T-helper 1 cell treated with Interleukin-12 subunit alpha and Interleukin-12 subunit beta and Interleukin-4 antibody, amounts not matched to agents 30 ng/mL and 1 ng/mL, for 36 hours (primary cell): ENCODE measurements at regions not wholly inside any gene's neighbourhood (a gene's known extent, or its start where the extent isn't known, plus 50 kb on each side); places are given as distances from the start of the nearest gene placed in this dataset.

ENCODE experiments used
- intact Hi-C: fragments of 100-400 bp; cut with micrococcal nuclease; formaldehyde crosslinking; loops from one replicate; pipeline ENCODE4 v1.15.1; 2024

- intact Hi-C loops: loop anchor here (1.0 to 5.0 kb wide), 10 partner anchors 55 to 914 kb away; partner anchors contain the start of genes EIF4G2, GALNT18 and ZBED5
Measured at GRCh38 chr11:10933455-10934292, 75.8 kb upstream of the ZBED5 start.

GRCh38 chr11:10932976-10933375, 75.1 kb upstream of the ZBED5 start:
- intact Hi-C loops: loop anchor here (1.0 to 5.0 kb wide), 10 partner anchors 55 to 914 kb away; partner anchors contain the start of genes EIF4G2, GALNT18 and ZBED5

- intact Hi-C loops: loop anchor here (2.0 to 5.0 kb wide), 4 partner anchors 73 to 915 kb away; partner anchors contain the start of genes GALNT18 and ZBED5
Measured at GRCh38 chr11:10931761-10932670, 74.2 kb upstream of the ZBED5 start.

- intact Hi-C loops: loop anchor here (5.0 kb wide), 3 partner anchors 336 to 916 kb away; partner anchors contain the start of gene GALNT18
Measured at GRCh38 chr11:10930972-10931760, 73.3 kb upstream of the ZBED5 start.

- intact Hi-C loops: loop anchor here (5.0 kb wide), 3 partner anchors 337 to 917 kb away; partner anchors contain the start of gene GALNT18
Measured at GRCh38 chr11:10930224-10930971, 72.5 kb upstream of the ZBED5 start.

- intact Hi-C loops: no loop called here
Measured at GRCh38 chr11:10927538-10927937, 69.7 kb upstream of the ZBED5 start.

- intact Hi-C loops: no loop called here
Measured at GRCh38 chr11:10926801-10927211, 69.0 kb upstream of the ZBED5 start.

GRCh38 chr11:10925149-10925926, 67.5 kb upstream of the ZBED5 start:
- intact Hi-C loops: no loop called here

GRCh38 chr11:10923882-10924281, 66.0 kb upstream of the ZBED5 start:
- intact Hi-C loops: no loop called here

GRCh38 chr11:10922892-10923291, 65.0 kb upstream of the ZBED5 start:
- intact Hi-C loops: no loop called here

- intact Hi-C loops: no loop called here
Measured at GRCh38 chr11:10920875-10921274, 63.0 kb upstream of the ZBED5 start.

GRCh38 chr11:10920205-10920604, 62.4 kb upstream of the ZBED5 start:
- intact Hi-C loops: no loop called here

GRCh38 chr11:10918698-10919097, 60.8 kb upstream of the ZBED5 start:
- intact Hi-C loops: no loop called here

GRCh38 chr11:10918275-10918674, 60.4 kb upstream of the ZBED5 start:
- intact Hi-C loops: no loop called here

GRCh38 chr11:10917802-10918201, 59.9 kb upstream of the ZBED5 start:
- intact Hi-C loops: no loop called here

GRCh38 chr11:10916665-10917064, 58.8 kb upstream of the ZBED5 start:
- intact Hi-C loops: no loop called here

GRCh38 chr11:10914050-10914449, 56.2 kb upstream of the ZBED5 start:
- intact Hi-C loops: no loop called here

- intact Hi-C loops: no loop called here
Measured at GRCh38 chr11:10913075-10913474, 55.2 kb upstream of the ZBED5 start.

- intact Hi-C loops: no loop called here
Measured at GRCh38 chr11:10911907-10912306, 54.1 kb upstream of the ZBED5 start.
